Esophagus muscularis mucosa (tissue), 3 donors: ENCODE measurements at regions not wholly inside any gene's neighbourhood (a gene's known extent, or its start where the extent isn't known, plus 50 kb on each side); places are given as distances from the start of the nearest gene placed in this dataset.

Source experiments
- CTCF ChIP-seq, 3 experiments: fragments of 200-600 bp in 2 of 3; fragments of 450-650 bp in 1 of 3; sonication (generic) in 2 of 3; IDR thresholded peaks; one replicate each; pipeline ENCODE4 v1.5.1; 2017 to 2019; ENCODE audit warnings: antibody characterized with exemption in 3 of 3, mild to moderate bottlenecking in 2 of 3, moderate library complexity in 1 of 3
- POLR2AphosphoS5 ChIP-seq, 2 donors: sonication (generic); formaldehyde crosslinking; IDR thresholded peaks; one replicate each; pipeline ENCODE4 v1.6.1; 2017; ENCODE audit warnings: antibody characterized with exemption in 2 of 2

DNA sequence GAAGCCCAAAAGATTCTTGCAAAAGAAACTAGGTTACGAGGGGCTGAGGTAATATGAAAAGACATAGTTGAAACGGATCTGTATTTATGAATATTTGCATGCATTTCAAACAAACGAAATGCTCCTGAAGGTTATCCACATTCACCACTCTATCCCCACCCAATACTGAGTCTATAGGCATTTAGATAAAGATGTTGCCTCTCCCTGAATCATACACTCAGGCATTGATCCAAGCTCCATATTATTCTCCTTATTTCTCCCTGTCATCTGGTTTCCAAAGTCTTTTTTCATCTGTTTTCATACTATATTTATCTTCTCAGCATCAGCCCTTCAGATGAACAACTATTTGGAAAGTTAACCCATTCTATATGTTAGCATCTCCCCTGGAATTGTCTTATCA, 492.5 kb upstream of the TGFBR2 start:
- TF ChIP-seq POLR2AphosphoS5 (IDR thresholded peaks at IDR 0.05) (no peak), CTCF (IDR thresholded peaks at IDR 0.05) (no peak)
